ENCODE measurements at regions not wholly inside any gene's neighbourhood (a gene's known extent, or its start where the extent isn't known, plus 50 kb on each side); places are given as distances from the start of the nearest gene placed in this dataset.

- TF ChIP-seq, protein P1, sequence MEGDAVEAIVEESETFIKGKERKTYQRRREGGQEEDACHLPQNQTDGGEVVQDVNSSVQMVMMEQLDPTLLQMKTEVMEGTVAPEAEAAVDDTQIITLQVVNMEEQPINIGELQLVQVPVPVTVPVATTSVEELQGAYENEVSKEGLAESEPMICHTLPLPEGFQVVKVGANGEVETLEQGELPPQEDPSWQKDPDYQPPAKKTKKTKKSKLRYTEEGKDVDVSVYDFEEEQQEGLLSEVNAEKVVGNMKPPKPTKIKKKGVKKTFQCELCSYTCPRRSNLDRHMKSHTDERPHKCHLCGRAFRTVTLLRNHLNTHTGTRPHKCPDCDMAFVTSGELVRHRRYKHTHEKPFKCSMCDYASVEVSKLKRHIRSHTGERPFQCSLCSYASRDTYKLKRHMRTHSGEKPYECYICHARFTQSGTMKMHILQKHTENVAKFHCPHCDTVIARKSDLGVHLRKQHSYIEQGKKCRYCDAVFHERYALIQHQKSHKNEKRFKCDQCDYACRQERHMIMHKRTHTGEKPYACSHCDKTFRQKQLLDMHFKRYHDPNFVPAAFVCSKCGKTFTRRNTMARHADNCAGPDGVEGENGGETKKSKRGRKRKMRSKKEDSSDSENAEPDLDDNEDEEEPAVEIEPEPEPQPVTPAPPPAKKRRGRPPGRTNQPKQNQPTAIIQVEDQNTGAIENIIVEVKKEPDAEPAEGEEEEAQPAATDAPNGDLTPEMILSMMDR (IDR thresholded peaks at IDR 0.05), result no peak
- TF ChIP-seq POLR2A (IDR thresholded peaks at IDR 0.05) (no peak), EP300 (IDR thresholded peaks at IDR 0.05) (no peak)
These were observed 354.9 kb downstream of the JRKL start for GRCh38 chr11:96744697-96745096.
